Adrenal gland (tissue), 5 donors: ENCODE measurements at regions not wholly inside any gene's neighbourhood (a gene's known extent, or its start where the extent isn't known, plus 50 kb on each side); places are given as distances from the start of the nearest gene placed in this dataset.

Experiments used
- POLR2A ChIP-seq, 2 donors: fragments of 450-650 bp; IDR thresholded peaks; one replicate each; pipeline ENCODE4 v1.6.1; 2017; ENCODE audit warnings: antibody characterized with exemption in 2 of 2, mild to moderate bottlenecking in 2 of 2, moderate library complexity in 1 of 2
- TF ChIP-seq, protein P1 (sequence below), 6 experiments: fragments of 450-650 bp in 4 of 6; fragments of 200-600 bp in 2 of 6; sonication (generic) in 1 of 6; IDR thresholded peaks; 1 replicate in 5 of 6; 2 replicates in 1 of 6; pipeline versions ENCODE4 v1.5.1 to v1.8.0; 2016 to 2021; ENCODE audit warnings: antibody characterized with exemption in 6 of 6, mild to moderate bottlenecking in 2 of 6, moderate library complexity in 1 of 6
- donor health status: DM: no; HTN: no; CAD: no.

DNA sequence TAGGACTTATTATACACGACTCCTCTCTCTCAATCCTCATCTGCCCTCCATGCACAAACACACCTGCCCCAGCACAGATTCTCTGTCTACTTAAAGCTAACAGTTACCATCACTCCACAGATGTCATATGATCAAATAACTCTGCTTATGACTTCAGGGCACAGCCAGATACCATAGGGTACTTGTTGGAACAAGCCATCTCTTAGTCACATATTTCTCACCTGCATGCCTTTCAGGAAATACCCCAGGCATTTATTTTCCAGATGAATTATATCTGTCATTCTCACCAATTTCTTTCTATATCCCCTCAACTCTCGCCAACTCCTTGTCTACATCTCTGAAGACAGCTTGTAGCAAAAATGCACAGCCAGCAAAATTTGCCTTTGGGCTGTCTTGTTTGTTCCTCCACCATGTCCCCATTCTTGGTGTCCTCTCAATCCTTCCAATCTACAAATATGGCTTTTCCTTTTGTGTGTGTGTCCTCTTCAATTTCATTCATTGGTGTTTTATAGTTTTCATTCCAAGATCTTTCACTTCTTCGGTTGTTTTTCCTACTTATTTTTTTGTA, 353.9 kb upstream of the CAMK1G start:
- TF ChIP-seq, protein P1, sequence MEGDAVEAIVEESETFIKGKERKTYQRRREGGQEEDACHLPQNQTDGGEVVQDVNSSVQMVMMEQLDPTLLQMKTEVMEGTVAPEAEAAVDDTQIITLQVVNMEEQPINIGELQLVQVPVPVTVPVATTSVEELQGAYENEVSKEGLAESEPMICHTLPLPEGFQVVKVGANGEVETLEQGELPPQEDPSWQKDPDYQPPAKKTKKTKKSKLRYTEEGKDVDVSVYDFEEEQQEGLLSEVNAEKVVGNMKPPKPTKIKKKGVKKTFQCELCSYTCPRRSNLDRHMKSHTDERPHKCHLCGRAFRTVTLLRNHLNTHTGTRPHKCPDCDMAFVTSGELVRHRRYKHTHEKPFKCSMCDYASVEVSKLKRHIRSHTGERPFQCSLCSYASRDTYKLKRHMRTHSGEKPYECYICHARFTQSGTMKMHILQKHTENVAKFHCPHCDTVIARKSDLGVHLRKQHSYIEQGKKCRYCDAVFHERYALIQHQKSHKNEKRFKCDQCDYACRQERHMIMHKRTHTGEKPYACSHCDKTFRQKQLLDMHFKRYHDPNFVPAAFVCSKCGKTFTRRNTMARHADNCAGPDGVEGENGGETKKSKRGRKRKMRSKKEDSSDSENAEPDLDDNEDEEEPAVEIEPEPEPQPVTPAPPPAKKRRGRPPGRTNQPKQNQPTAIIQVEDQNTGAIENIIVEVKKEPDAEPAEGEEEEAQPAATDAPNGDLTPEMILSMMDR (IDR thresholded peaks at IDR 0.05): no peak
- TF ChIP-seq POLR2A (IDR thresholded peaks at IDR 0.05): no peak
